ENCODE measurements at regions not wholly inside any gene's neighbourhood (a gene's known extent, or its start where the extent isn't known, plus 50 kb on each side); places are given as distances from the start of the nearest gene placed in this dataset.

- TF ChIP-seq CTCF (IDR thresholded peaks at IDR 0.05) = no peak
- TF ChIP-seq EZH2 (IDR thresholded peaks at IDR 0.05; ENCODE audit: borderline replicate concordance, insufficient read depth, low read depth, low read length, poor library complexity, severe bottlenecking) = no peak
These were observed 56.9 kb upstream of the INTU start for GRCh38 chr4:127575888-127576287.

Data from B cell (primary cell).